ENCODE measurements at regions not wholly inside any gene's neighbourhood (a gene's known extent, or its start where the extent isn't known, plus 50 kb on each side); places are given as distances from the start of the nearest gene placed in this dataset.

DNA sequence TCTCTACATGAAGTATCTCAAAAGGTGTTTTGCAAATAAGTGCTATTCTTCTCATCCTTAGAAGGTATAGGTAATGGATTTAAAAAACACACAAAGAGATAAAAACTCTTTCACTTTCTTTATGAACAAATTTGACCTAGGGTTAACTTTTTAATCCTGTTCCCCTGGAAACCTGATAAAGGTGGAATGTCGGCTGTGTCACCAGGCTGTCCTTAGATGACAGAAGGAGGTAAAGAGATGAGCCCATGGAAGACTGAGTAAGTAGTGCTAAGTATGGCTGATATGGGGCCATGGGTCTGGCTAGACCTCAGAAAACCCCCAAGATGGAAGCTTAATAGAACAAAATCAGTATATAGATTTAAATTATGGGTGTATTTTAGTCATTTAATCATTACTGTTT lies 153.8 kb upstream of the LSM14A start:
- no peak overlapping the region for H3K27ac ChIP-seq (ENCODE audit: insufficient read depth, low read length)
- no peak overlapping the region for H3K4me3 ChIP-seq (replicated peaks in 1 of 4; ENCODE audit: control extremely low read depth in 1 of 4, insufficient read depth in 1 of 4, low read depth in 3 of 4, low read length in 4 of 4)
- H3K36me3 ChIP-seq (ENCODE audit: control insufficient read depth, insufficient read depth, low read length): no peaks in the 10 kb centered on the region
- H3K79me2 ChIP-seq (ENCODE audit: control insufficient read depth, insufficient read depth, low read length): no peaks in the 10 kb centered on the region
- no peak for TF ChIP-seq EZH2 (IDR thresholded peaks at IDR 0.05; ENCODE audit: low read length, missing control alignments)
- TF ChIP-seq, protein P1, sequence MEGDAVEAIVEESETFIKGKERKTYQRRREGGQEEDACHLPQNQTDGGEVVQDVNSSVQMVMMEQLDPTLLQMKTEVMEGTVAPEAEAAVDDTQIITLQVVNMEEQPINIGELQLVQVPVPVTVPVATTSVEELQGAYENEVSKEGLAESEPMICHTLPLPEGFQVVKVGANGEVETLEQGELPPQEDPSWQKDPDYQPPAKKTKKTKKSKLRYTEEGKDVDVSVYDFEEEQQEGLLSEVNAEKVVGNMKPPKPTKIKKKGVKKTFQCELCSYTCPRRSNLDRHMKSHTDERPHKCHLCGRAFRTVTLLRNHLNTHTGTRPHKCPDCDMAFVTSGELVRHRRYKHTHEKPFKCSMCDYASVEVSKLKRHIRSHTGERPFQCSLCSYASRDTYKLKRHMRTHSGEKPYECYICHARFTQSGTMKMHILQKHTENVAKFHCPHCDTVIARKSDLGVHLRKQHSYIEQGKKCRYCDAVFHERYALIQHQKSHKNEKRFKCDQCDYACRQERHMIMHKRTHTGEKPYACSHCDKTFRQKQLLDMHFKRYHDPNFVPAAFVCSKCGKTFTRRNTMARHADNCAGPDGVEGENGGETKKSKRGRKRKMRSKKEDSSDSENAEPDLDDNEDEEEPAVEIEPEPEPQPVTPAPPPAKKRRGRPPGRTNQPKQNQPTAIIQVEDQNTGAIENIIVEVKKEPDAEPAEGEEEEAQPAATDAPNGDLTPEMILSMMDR (conservative IDR thresholded peaks at IDR 0.05 in 1 of 2, IDR thresholded peaks at IDR 0.05 in 1 of 2; ENCODE audit: low read depth in 1 of 2, low read length in 2 of 2): no peak
- no peak overlapping the region for H3K4me2 ChIP-seq (ENCODE audit: extremely low read depth, insufficient read depth, low read length)
- no peaks in the 10 kb centered on the region for H3K9me3 ChIP-seq (ENCODE audit: control insufficient read depth, insufficient read depth, low read depth, low read length)
- no peaks in the 10 kb centered on the region for H3K27me3 ChIP-seq (ENCODE audit: control insufficient read depth, insufficient read depth, low read length)
- no peaks in the 10 kb centered on the region for H3K4me1 ChIP-seq (ENCODE audit: control insufficient read depth, extremely low read depth, insufficient read depth, low read length)
- no peak overlapping the region for H3K9ac ChIP-seq (ENCODE audit: insufficient read depth, low read length)
- H4K20me1 ChIP-seq (ENCODE audit: control insufficient read depth, extremely low read depth, insufficient read depth, low read length): no peaks in the 10 kb centered on the region
- DNase-seq (ENCODE audit: low read depth in 2 of 2): no peak
- no peak overlapping the region for H2AFZ ChIP-seq (ENCODE audit: low read length)

DNA sequence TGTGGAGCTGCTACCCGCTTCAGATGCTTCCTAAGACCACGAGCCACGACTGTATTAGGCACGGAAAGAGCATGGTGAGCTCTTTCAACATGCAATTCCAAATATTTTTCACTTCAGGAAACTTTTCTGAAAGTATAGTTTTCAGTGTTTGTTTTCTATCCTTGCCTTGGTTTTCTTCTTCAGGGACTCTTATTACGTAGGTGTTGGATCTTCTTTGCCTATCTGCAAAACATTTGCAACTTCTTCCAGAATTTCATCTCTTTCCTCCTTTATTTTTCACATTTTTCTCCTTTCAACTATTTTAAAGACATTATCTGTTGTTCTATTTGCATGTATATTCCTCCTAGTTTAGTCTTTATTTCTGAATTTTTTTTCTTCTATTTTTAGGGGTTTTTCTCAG lies 148.9 kb upstream of the LSM14A start:
- TF ChIP-seq, protein P1 (conservative IDR thresholded peaks at IDR 0.05 in 1 of 2, IDR thresholded peaks at IDR 0.05 in 1 of 2; ENCODE audit: low read depth in 1 of 2, low read length in 2 of 2): no peak
- TF ChIP-seq EZH2 (IDR thresholded peaks at IDR 0.05; ENCODE audit: low read length, missing control alignments): no peak
- Histone ChIP-seq H3K27ac (ENCODE audit: insufficient read depth, low read length) (no peak overlapping the region), H2AFZ (ENCODE audit: low read length) (no peak overlapping the region), H3K9me3 (ENCODE audit: control insufficient read depth, insufficient read depth, low read depth, low read length) (no peaks in the 10 kb centered on the region), H3K4me1 (ENCODE audit: control insufficient read depth, extremely low read depth, insufficient read depth, low read length) (no peaks in the 10 kb centered on the region), H3K4me2 (ENCODE audit: extremely low read depth, insufficient read depth, low read length) (no peak overlapping the region), H3K9ac (ENCODE audit: insufficient read depth, low read length) (no peak overlapping the region), H3K4me3 (replicated peaks in 1 of 4; ENCODE audit: control extremely low read depth in 1 of 4, insufficient read depth in 1 of 4, low read depth in 3 of 4, low read length in 4 of 4) (no peak overlapping the region), H3K79me2 (ENCODE audit: control insufficient read depth, insufficient read depth, low read length) (no peaks in the 10 kb centered on the region), H3K36me3 (ENCODE audit: control insufficient read depth, insufficient read depth, low read length) (no peaks in the 10 kb centered on the region), H3K27me3 (ENCODE audit: control insufficient read depth, insufficient read depth, low read length) (no peaks in the 10 kb centered on the region), H4K20me1 (ENCODE audit: control insufficient read depth, extremely low read depth, insufficient read depth, low read length) (no peaks in the 10 kb centered on the region)
- DNase-seq (ENCODE audit: low read depth in 2 of 2): no peak

DNA sequence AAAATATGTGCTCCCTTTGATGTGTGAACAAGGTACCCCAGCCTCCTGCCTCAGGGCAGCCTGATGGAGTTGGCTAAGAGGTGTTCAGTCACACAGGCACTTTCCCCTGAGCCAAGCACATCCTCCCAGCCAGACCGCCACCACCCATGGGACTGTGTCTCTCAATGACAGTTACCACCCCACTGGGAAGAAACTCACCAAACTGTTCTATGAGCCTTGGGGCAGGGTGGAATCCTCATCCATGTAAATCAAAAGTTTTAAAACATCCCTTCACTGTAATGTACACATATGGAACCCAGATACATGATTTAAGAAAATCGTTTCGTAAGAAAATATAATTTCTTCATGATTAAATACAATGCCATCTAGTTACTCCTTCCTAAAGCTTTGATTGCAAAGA lies 138.4 kb upstream of the LSM14A start:
- no peak for DNase-seq (ENCODE audit: low read depth in 2 of 2)
- Histone ChIP-seq H3K9me3 (ENCODE audit: control insufficient read depth, insufficient read depth, low read depth, low read length) (no peaks in the 10 kb centered on the region), H3K4me1 (ENCODE audit: control insufficient read depth, extremely low read depth, insufficient read depth, low read length) (no peaks in the 10 kb centered on the region), H3K36me3 (ENCODE audit: control insufficient read depth, insufficient read depth, low read length) (no peaks in the 10 kb centered on the region), H2AFZ (ENCODE audit: low read length) (no peak overlapping the region), H3K4me2 (ENCODE audit: extremely low read depth, insufficient read depth, low read length) (no peak overlapping the region), H3K79me2 (ENCODE audit: control insufficient read depth, insufficient read depth, low read length) (no peaks in the 10 kb centered on the region), H3K9ac (ENCODE audit: insufficient read depth, low read length) (no peak overlapping the region), H3K27me3 (ENCODE audit: control insufficient read depth, insufficient read depth, low read length) (no peaks in the 10 kb centered on the region), H3K27ac (ENCODE audit: insufficient read depth, low read length) (no peak overlapping the region), H4K20me1 (ENCODE audit: control insufficient read depth, extremely low read depth, insufficient read depth, low read length) (no peaks in the 10 kb centered on the region), H3K4me3 (replicated peaks in 1 of 4; ENCODE audit: control extremely low read depth in 1 of 4, insufficient read depth in 1 of 4, low read depth in 3 of 4, low read length in 4 of 4) (no peak overlapping the region)
- TF ChIP-seq, protein P1 (conservative IDR thresholded peaks at IDR 0.05 in 1 of 2, IDR thresholded peaks at IDR 0.05 in 1 of 2; ENCODE audit: low read depth in 1 of 2, low read length in 2 of 2): no peak

Data from fibroblast of lung (primary cell).